ENCODE measurements at regions not wholly inside any gene's neighbourhood (a gene's known extent, or its start where the extent isn't known, plus 50 kb on each side); places are given as distances from the start of the nearest gene placed in this dataset.

DNA sequence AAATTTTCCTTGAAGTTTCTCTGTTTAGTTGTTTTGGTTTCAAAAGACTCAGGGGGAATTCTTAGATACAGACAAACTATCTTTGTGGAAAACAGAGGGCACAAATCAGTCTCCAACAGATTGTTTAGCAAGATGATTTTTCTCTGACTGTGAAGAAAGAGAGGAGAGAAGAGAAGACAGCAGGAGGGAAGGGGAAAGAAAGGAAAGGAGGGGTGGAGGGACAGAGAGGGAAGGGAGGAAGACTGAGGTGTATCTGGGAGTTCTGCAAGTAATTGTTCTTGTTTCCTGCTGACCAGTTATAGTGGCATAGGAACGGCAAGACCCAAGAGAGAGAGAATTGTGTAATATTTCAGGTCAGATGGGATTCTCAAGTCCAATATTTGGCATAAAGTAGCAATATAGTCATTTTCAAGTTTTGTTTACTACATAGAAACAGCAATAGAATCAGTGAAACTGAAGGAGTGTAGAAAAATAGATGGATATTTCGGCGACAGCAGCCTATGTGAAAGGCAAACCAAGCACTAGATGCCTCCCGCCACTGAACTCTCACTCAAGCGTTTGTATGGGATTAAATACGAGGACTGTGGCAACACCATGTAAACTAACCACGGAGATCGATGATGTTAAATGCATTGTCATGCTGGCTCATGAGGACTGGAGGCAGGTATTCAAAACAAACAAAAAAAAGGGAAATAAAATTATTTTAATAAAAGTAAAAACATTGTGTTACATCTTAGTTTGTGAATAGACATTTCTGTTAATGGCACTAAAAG is 342.5 kb downstream of the SLC16A7 start:
- Histone ChIP-seq H3K79me1 (ENCODE audit: low read depth, low read length) (no peaks in the 10 kb centered on the region), H2BK20ac (ENCODE audit: low read length) (no peak overlapping the region), H3K9me3 (ENCODE audit: insufficient read depth in 2 of 2, low read depth in 1 of 2, low read length in 1 of 2) (no peaks in the 10 kb centered on the region), H3K4ac (replicated peaks; ENCODE audit: insufficient read length, low read depth, low read length) (no peak overlapping the region), H4K5ac (ENCODE audit: insufficient read length, low read depth, low read length) (no peak overlapping the region), H3K14ac (ENCODE audit: insufficient read length) (no peak overlapping the region), H3K36me3 (ENCODE audit: control insufficient read depth in 2 of 4, insufficient read depth in 4 of 4, low read length in 3 of 4) (no peaks in the 10 kb centered on the region), H3K4me2 (ENCODE audit: insufficient read depth in 1 of 2, low read depth in 2 of 2, low read length in 2 of 2) (peak overlapping the region in 1 of 2 experiments; percentile 28; a peak in 1 of 4 replicates), H3K23ac (ENCODE audit: insufficient read length) (no peak overlapping the region), H3K18ac (ENCODE audit: extremely low read depth, low read length) (no peak overlapping the region), H3K27me3 (replicated peaks in 1 of 4; ENCODE audit: control insufficient read depth in 3 of 4, extremely low read depth in 1 of 4, insufficient read depth in 3 of 4, low read length in 3 of 4) (peaks cover 6 to 14% (median 9%) of the 10 kb centered on the region in 4 experiments; a peak in 5 of 7 replicates), H3K56ac (replicated peaks; ENCODE audit: insufficient read length, low read depth, low read length) (no peak overlapping the region), H2BK5ac (ENCODE audit: low read depth, low read length) (no peak overlapping the region), H3K79me2 (ENCODE audit: control insufficient read depth in 1 of 2, insufficient read depth in 2 of 2, low read length in 2 of 2) (no peaks in the 10 kb centered on the region), H2AK5ac (ENCODE audit: low read depth, low read length) (no peak overlapping the region), H3K27ac (ENCODE audit: low read depth, low read length) (no peak overlapping the region), H2BK120ac (replicated peaks; ENCODE audit: low read depth, low read length) (no peak overlapping the region), H4K8ac (ENCODE audit: extremely low read depth, insufficient read depth, low read length) (no peak overlapping the region), H4K20me1 (replicated peaks in 1 of 2; ENCODE audit: control insufficient read depth in 1 of 2, insufficient read depth in 2 of 2, low read length in 2 of 2) (no peaks in the 10 kb centered on the region), H3K9ac (replicated peaks in 1 of 4; ENCODE audit: extremely low read depth in 1 of 4, low read depth in 3 of 4, low read length in 3 of 4) (no peak overlapping the region), H4K91ac (replicated peaks; ENCODE audit: insufficient read length, low read length) (no peak overlapping the region), H2BK15ac (ENCODE audit: low read length) (no peak overlapping the region; the same call in 1 of the 2 replicates), H3K4me1 (replicated peaks in 1 of 4; ENCODE audit: control insufficient read depth in 3 of 4, insufficient read depth in 4 of 4, low read length in 3 of 4) (peaks cover 0 to 2% (median 0%) of the 10 kb centered on the region in 4 experiments; a peak in 1 of 7 replicates), H3K4me3 (ENCODE audit: extremely low read depth in 1 of 4, insufficient read depth in 2 of 4, low read depth in 3 of 4, low read length in 4 of 4) (no peak overlapping the region), H2BK12ac (ENCODE audit: low read depth, low read length) (no peak overlapping the region), H2AFZ (ENCODE audit: low read length) (no peak overlapping the region), H3K23me2 (ENCODE audit: low read depth, low read length) (no peaks in the 10 kb centered on the region)
- ChIA-PET CTCF (ENCODE audit: partially characterized antibody) (no interaction called here), POLR2A (ENCODE audit: partially characterized antibody) (no interaction called here)
- TF ChIP-seq JUN (IDR thresholded peaks at IDR 0.05; ENCODE audit: low read depth, low read length), result no peak
- TF ChIP-seq RAD21 (IDR thresholded peaks at IDR 0.05 in 1 of 2, conservative IDR thresholded peaks at IDR 0.05 in 1 of 2; ENCODE audit: low read depth in 2 of 2, low read length in 2 of 2), result no peak
- no peak for TF ChIP-seq CREB1 (IDR thresholded peaks at IDR 0.05)
- 0 out of 4 replicates have a peak, but pooled peaks of 1 of the 2 experiments have one; percentile 67 for TF ChIP-seq HDAC2 (IDR thresholded peaks at IDR 0.05; ENCODE audit: borderline replicate concordance in 1 of 2, low read depth in 2 of 2, low read length in 2 of 2)
- no peak for TF ChIP-seq HDAC6 (IDR thresholded peaks at IDR 0.05; ENCODE audit: low read depth, low read length)
- DNase-seq (ENCODE audit: low read depth in 1 of 2, low spot score in 2 of 2) (no peak), FAIRE-seq (no peak)
- WGBS, 2 experiments (ENCODE audit: extremely low coverage in 1 of 2, insufficient coverage in 1 of 2, insufficient read length in 1 of 2, insufficient replicate concordance in 2 of 2, low coverage in 1 of 2, low lambda C conversion rate in 2 of 2, missing lambda C conversion rate in 1 of 2), result 74% methylated on average over 8 of the region's 8 CpGs; no CpG with 5 or more reads in 1 of the 2 experiments
